ENCODE measurements at regions not wholly inside any gene's neighbourhood (a gene's known extent, or its start where the extent isn't known, plus 50 kb on each side); places are given as distances from the start of the nearest gene placed in this dataset.

- no peak for DNase-seq (ENCODE audit: low read depth, low spot score)
- TF ChIP-seq MYC (IDR thresholded peaks at IDR 0.05; ENCODE audit: low read depth, low read length) (no peak), EZH2 (IDR thresholded peaks at IDR 0.05; ENCODE audit: borderline replicate concordance, low read depth, low read length, severe bottlenecking) (no peak), GATA2 (IDR thresholded peaks at IDR 0.05; ENCODE audit: insufficient read depth, insufficient read length, low read depth, low read length) (no peak), FOS (IDR thresholded peaks at IDR 0.05; ENCODE audit: borderline replicate concordance, insufficient read depth, low read length) (no peak), POLR2AphosphoS5 (IDR thresholded peaks at IDR 0.05; ENCODE audit: insufficient read depth, low read depth, low read length) (no peak), POLR2A (IDR thresholded peaks at IDR 0.05; ENCODE audit: low read depth, low read length) (no peak), JUN (IDR thresholded peaks at IDR 0.05; ENCODE audit: borderline replicate concordance, insufficient read depth, insufficient read length, low read depth) (no peak), CTCF (IDR thresholded peaks at IDR 0.05; ENCODE audit: extremely low read depth in 1 of 2, insufficient read depth in 1 of 2, low read depth in 1 of 2, low read length in 2 of 2) (no peak), MAX (IDR thresholded peaks at IDR 0.05; ENCODE audit: insufficient read depth, insufficient read length) (no peak)
- Histone ChIP-seq H3K9me1 (replicated peaks; ENCODE audit: control insufficient read depth, extremely low read depth, insufficient read depth, low read length) (no peaks in the 10 kb centered on the region), H2AFZ (ENCODE audit: low read depth, low read length) (no peak overlapping the region), H3K27ac (ENCODE audit: insufficient read depth, low read depth, low read length) (no peak overlapping the region), H4K20me1 (replicated peaks; ENCODE audit: control insufficient read depth, extremely low read depth, insufficient read depth, low read length) (no peaks in the 10 kb centered on the region), H3K9me3 (replicated peaks; ENCODE audit: control insufficient read depth, insufficient read depth, low read length) (no peaks in the 10 kb centered on the region), H3K4me3 (replicated peaks in 1 of 3; ENCODE audit: insufficient read depth in 1 of 3, low read depth in 1 of 3, low read length in 3 of 3) (no peak overlapping the region), H3K9ac (replicated peaks; ENCODE audit: extremely low read depth, insufficient read depth, low read length) (no peak overlapping the region), H3K79me2 (ENCODE audit: control insufficient read depth, insufficient read depth, low read length) (no peaks in the 10 kb centered on the region), H3K4me1 (ENCODE audit: control insufficient read depth, extremely low read depth, insufficient read depth, low read length) (no peaks in the 10 kb centered on the region), H3K27me3 (ENCODE audit: control insufficient read depth in 2 of 2, insufficient read depth in 2 of 2, low read length in 2 of 2) (no peaks in the 10 kb centered on the region), H3K4me2 (ENCODE audit: insufficient read depth, low read length) (no peak overlapping the region), H3K36me3 (ENCODE audit: control insufficient read depth in 2 of 2, extremely low read depth in 1 of 2, insufficient read depth in 2 of 2, low read length in 2 of 2) (no peaks in the 10 kb centered on the region)
- no TSS peak for BruUV-seq (replicated peaks)
- CTCF ChIA-PET = interaction anchor here (0.6 to 7.6 kb wide), 9 partner anchors 9 to 663 kb away, joined by 3 to 108 read pairs (median 5); partner anchors contain the start of gene SOCS1
- no peak for FAIRE-seq
- POLR2A ChIA-PET = no interaction called here
- dilution Hi-C loops (cut with MboI; ENCODE audit: extremely low pct_ligation_motif_present, low sequenced_read_pairs) (no loop called here), intact Hi-C loops (cut with micrococcal nuclease) (loop anchor here (1.0 kb wide), 1 partner anchor 440 kb away; no protein-coding TSS in a partner anchor)
Observed at GRCh38 chr16:11404603-11405002, 59.3 kb downstream of the RMI2 start.
